C4-2B (cell line): ENCODE measurements at regions not wholly inside any gene's neighbourhood (a gene's known extent, or its start where the extent isn't known, plus 50 kb on each side); places are given as distances from the start of the nearest gene placed in this dataset.

Source experiments
- CTCF ChIP-seq: fragments of 450-650 bp; conservative IDR thresholded peaks from 2 replicates; pipeline ENCODE4 v1.5.1; 2017; ENCODE audit warnings: mild to moderate bottlenecking
- ZFX ChIP-seq: fragments of 450-650 bp; IDR thresholded peaks from 2 replicates; pipeline ENCODE4 v1.6.1; 2017

- TF ChIP-seq CTCF (no peak), ZFX (no peak)
Measured at GRCh38 chr18:53886058-53886457, 338.4 kb downstream of the MBD2 start.
